ENCODE measurements at regions not wholly inside any gene's neighbourhood (a gene's known extent, or its start where the extent isn't known, plus 50 kb on each side); places are given as distances from the start of the nearest gene placed in this dataset.
A peak's percentile ranks its signal among the peaks of the same experiment; 100 is the strongest.

GRCh38 chr12:24721191-24721590 lies 227.7 kb downstream of the BCAT1 start:
- DNase-seq: no peak

- DNase-seq: peak; percentile 51
Measured at GRCh38 chr12:24719293-24719721, 229.6 kb downstream of the BCAT1 start.

- DNase-seq: no peak
Measured at GRCh38 chr12:24718617-24719016, 230.3 kb downstream of the BCAT1 start.

DNA sequence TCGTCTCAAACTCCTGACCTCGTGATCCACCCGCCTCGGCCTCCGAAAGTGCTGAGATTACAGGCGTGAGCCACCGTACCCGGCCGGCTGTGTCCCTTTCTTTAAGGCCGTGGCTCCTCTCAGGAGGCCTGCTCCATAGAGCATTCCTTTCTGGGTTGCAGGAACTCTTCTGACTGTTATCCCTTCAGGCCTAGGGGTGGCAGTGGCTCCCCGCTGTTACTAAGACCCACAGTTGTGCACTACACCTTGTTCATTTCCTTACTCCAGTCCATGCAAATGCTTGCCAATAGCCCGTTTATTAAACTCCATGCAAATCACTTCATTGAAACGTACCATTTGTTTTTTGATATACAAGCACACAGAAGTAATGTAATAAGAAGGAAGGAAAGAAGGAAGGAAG lies 234.7 kb downstream of the BCAT1 start:
- no peak for DNase-seq

GRCh38 chr12:24711056-24712008 lies 237.6 kb downstream of the BCAT1 start:
- DNase-seq: no peak

GRCh38 chr12:24709216-24709615 lies 239.7 kb downstream of the BCAT1 start:
- no peak for DNase-seq

DNA sequence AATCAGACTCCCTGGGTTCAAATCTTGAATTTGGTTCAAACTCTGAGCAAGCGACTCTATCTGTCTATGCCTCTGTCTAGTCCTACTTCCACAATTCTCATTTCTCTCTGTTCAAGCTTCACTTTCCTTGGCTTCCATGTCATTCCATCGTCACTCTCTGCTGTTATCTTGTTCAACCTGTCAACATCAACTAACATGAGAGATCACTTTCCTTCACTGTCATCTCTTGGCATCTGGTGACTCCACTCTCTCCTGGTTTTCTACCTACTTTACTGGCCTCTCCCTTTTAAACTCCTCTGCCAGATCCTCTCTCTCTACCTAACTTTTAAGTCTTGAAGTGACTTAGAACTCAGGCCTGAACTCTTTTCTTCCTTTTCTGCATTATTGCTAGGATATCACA lies 240.2 kb downstream of the BCAT1 start:
- DNase-seq: no peak

DNA sequence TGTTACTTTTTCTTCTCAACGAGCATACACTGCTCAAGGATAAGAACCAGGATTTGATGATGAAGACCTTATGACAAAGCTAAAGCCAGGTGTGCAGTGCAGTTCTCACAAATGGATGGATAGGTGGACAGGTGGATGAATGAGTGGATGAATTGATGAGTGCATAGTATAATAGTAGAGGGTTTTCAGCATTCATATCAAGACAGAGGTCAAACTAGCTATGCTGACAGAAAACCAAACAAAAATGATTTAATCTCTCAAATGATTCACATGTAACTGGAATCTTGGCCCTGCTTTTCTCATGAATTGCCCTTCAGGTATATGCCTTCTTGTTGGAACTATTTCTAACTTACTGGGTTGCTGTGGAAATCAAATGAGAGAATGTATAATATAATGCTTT lies 240.9 kb downstream of the BCAT1 start:
- DNase-seq: no peak

DNA sequence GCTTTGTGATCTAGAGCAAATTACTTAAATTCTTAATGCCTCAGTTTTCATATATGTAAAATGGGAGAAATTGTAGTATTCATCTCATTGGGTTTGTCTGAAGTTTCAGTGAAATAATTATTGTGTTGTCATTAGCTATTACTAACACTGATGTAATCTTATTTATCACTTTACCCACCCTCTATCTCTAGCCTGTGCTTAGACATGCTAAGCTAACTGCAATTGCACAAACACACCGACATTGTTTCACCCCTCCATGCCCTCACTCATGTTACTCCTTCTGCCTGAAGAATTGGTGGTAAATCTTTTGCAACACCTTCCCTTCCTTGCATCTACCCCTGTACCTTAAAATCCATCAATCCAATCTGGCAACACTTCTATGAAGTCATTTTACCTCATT lies 241.6 kb downstream of the BCAT1 start:
- no peak for DNase-seq

DNA sequence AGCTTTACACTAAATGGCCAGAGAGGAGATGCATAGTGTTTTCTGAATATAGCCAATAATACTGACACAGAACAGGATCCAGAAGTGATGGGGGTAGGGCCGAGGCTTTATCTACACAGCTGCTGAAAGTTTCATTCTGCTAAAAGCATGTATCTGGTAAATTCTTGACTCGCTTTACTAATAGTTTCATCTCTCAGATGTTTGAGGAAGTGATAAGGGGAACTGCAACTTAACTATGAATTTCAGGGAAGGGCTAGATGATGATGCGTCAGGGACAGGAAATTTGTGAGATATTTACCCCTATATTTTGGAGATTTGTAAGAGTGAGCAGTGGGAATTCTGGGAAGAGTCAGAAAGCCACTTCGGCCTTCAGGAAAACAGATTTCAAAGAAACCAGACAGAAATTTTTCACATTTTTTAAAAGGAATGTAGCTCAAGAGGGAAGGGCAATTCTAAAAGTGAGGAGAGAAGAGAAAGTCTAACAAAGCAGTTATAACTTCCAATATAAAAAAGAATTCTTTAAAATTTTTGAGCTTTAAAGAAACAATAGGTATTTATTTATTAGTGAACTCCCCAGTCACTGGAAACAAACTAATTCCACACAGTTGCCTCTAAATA lies 243.1 kb downstream of the BCAT1 start:
- no peak for DNase-seq

- DNase-seq: no peak
Measured at GRCh38 chr12:24705216-24705615, 243.7 kb downstream of the BCAT1 start.

DNA sequence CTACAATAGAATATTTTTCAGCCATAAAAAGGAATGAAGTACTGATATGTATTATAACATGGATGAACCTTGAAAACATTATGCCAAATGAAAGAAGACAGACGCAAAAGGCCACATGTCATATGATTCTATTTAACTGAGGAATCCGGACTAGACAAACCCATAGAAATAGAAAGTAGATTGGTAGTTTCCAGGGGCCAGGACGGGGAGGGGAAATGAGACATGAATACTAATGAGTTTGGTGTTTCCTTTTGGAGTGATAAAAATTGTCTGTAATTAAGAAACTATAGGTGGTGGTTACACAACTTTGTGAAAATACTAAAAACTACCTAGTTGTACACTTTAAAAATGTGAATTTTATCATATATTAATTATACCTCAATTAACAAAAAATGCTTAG lies 247.6 kb downstream of the BCAT1 start:
- no peak for DNase-seq

DNA sequence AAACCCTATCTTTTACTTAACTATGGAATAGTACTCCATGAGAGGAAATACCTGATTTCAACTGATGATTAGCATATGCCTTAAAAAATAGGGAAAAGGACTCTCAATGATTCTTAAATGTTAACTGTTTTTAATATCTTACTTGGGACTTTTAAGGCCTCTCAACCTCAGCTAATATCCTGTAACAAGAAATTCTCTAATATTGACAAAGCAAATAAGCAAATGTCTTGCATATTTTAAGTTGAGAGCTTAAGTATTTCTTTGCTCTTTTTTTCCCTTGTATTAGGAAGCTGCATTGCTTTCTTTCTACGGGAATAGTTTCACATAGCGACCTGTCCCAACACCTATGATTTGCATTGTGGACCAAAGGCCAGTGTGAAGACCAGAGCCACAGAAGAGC lies 249.9 kb downstream of the BCAT1 start:
- no peak for DNase-seq

DNA sequence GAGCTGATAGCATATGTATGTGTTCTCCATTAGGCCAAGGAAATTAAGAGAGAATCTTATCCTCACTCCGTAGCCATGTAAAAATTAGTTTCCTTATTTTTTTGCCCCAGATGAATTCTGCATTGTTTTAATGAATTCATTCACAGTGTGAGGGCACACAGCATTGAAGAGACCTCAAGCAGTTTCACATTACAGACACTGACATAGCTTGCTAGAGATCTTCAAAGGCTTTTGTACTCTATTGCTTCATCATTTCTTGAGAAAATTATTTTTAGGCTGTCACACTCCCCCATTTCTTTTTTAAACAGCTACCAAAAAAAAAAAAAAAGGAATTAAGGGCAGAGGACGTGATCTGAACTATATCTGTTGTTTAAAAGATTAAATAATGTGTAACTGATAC lies 251.1 kb downstream of the BCAT1 start:
- DNase-seq: no peak

DNA sequence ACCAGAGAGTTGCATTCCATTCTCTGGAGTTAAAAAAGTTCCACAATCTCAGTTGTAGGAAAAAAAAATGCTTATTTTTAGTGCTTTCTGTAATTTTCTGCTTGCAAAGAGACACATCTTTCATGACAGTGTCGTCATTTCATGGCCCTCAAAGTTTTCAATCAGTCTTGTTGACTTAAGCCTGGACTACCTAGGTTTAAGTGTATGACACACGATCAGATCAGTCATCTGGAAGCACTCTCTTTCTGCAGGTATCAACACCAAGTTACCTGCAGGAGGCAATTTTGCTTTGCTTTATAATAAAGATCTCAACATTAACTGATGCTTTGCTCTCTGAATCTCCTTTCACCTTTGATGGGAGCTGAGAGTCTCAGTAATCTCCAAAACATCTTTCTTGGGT lies 251.6 kb downstream of the BCAT1 start:
- no peak for DNase-seq

- no peak for DNase-seq
Measured at GRCh38 chr12:24696800-24697199, 252.1 kb downstream of the BCAT1 start.

GRCh38 chr12:24695657-24696329 lies 253.1 kb downstream of the BCAT1 start:
- DNase-seq: no peak

- DNase-seq: no peak
Measured at GRCh38 chr12:24695103-24695502, 253.8 kb downstream of the BCAT1 start.

DNA sequence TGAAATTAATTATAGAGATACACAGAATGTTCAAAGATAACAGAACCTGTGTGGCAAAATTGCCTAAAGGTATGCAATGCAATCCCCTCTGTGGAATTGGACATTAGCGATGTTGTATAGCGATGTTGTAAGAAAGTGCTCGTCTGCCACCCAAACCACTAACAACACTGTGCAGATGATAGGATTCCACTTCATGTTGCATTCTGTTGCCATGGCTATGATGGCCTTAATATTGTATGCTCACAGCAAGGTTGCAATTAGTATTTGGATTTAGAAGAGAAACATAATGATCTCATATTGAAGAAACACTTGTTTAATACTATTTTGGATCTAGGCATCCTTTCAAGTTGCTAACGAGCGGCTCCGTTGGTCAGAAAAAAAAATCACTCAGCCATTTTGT lies 260.3 kb downstream of the BCAT1 start:
- DNase-seq: no peak

DNA sequence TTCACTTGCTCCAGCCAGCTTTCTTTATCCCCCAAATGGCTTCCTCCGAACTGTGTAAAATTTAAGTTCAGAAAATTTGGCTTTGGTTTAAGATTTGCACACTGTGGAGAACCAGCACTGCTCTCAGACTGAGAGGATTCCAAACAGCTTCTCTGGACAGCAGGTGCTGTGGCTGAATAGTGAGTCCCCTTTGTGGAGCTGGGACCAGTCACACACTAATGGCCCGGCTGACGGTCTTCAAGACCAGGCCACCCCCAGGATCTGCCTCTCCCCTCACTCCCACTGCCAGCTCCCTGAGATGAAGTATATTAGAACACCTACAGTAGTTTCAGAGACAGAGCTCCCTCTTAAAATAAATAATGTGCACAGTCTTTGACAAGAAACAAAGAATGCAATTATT lies 267.3 kb downstream of the BCAT1 start:
- DNase-seq: no peak

GRCh38 chr12:24679126-24679525 lies 269.8 kb downstream of the BCAT1 start:
- DNase-seq: no peak

DNA sequence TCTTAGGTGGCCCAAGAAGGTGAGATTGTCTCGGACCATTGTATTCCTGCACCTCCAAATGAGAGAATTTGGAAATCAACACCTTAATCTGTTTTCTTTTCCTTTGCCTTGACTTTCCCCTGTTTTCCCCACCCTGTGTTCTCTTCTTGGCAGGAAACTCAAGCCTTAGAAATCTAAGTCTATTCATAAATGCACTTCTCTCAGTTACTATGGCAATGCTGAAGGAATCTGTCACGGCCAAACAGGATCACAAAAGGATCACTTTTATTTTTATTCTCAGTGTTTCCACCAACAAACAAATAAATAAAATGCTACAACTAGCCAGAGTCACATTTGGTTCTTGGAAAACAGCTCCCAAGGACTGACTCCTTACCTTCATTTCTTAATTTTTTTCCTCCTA lies 270.5 kb downstream of the BCAT1 start:
- no peak for DNase-seq

DNA sequence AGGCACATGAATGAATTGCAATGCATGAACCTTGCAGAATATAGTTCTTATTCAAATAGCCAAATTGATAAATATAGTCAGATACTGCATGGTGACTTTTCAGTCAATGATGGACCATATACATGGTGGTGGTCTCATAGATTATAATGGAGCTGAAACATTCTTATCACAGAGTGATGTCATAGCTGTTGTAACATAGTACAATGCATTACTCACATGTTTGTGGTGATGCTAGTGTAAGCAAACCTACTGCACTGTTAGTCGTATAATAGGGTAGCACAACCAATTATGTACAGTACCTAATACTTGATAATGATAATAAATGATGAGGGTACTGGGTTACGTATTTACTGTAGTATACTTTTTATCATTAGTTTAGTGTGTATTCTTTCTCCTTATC lies 280.3 kb downstream of the BCAT1 start:
- no peak for DNase-seq
